ENCODE measurements at regions not wholly inside any gene's neighbourhood (a gene's known extent, or its start where the extent isn't known, plus 50 kb on each side); places are given as distances from the start of the nearest gene placed in this dataset.
A peak's percentile ranks its signal among the peaks of the same experiment; 100 is the strongest.

- TF ChIP-seq CTCF (IDR thresholded peaks at IDR 0.05) (no peak), ZFX (IDR thresholded peaks at IDR 0.05; ENCODE audit: borderline replicate concordance) (no peak)
- no peak overlapping the region for H3K27ac ChIP-seq
These were observed 629.7 kb upstream of the DIPK2B start for GRCh38 chrX:45830343-45830742.

GRCh38 chrX:45824471-45824870 lies 623.8 kb upstream of the DIPK2B start:
- TF ChIP-seq ZFX (IDR thresholded peaks at IDR 0.05; ENCODE audit: borderline replicate concordance): no peak
- TF ChIP-seq CTCF (IDR thresholded peaks at IDR 0.05): peak; percentile 40

GRCh38 chrX:45823536-45823935 lies 622.9 kb upstream of the DIPK2B start:
- TF ChIP-seq CTCF (IDR thresholded peaks at IDR 0.05): no peak
- no peak for TF ChIP-seq ZFX (IDR thresholded peaks at IDR 0.05; ENCODE audit: borderline replicate concordance)
- no peak overlapping the region for H3K27ac ChIP-seq

More at GRCh38 chrX:45824471-45824870, 623.8 kb upstream of the DIPK2B start:
- no peak overlapping the region for H3K27ac ChIP-seq

- TF ChIP-seq ZFX (IDR thresholded peaks at IDR 0.05; ENCODE audit: borderline replicate concordance) (no peak), CTCF (IDR thresholded peaks at IDR 0.05) (no peak)
- no peak overlapping the region for H3K27ac ChIP-seq
These were observed 621.4 kb upstream of the DIPK2B start for GRCh38 chrX:45822124-45822523.

- TF ChIP-seq ZFX (IDR thresholded peaks at IDR 0.05; ENCODE audit: borderline replicate concordance) (no peak), CTCF (IDR thresholded peaks at IDR 0.05) (no peak)
- H3K27ac ChIP-seq: no peak overlapping the region
These were observed 618.2 kb upstream of the DIPK2B start for GRCh38 chrX:45818913-45819312.

GRCh38 chrX:45815441-45815840 lies 614.8 kb upstream of the DIPK2B start:
- H3K27ac ChIP-seq: no peak overlapping the region
- TF ChIP-seq CTCF (IDR thresholded peaks at IDR 0.05) (no peak), ZFX (IDR thresholded peaks at IDR 0.05; ENCODE audit: borderline replicate concordance) (no peak)

- H3K27ac ChIP-seq: no peak overlapping the region
- no peak for TF ChIP-seq CTCF (IDR thresholded peaks at IDR 0.05)
These were observed 610.6 kb upstream of the DIPK2B start for GRCh38 chrX:45811326-45811725.
